ENCODE measurements at regions not wholly inside any gene's neighbourhood (a gene's known extent, or its start where the extent isn't known, plus 50 kb on each side); places are given as distances from the start of the nearest gene placed in this dataset.

GRCh38 chr5:10859393-10860195 lies 98.6 kb upstream of the DAP start:
- no CpG with 5 or more reads among the region's 15 CpGs for WGBS (ENCODE audit: extremely low coverage, insufficient read length, low lambda C conversion rate)
- Histone ChIP-seq H3K4me2 (ENCODE audit: insufficient read depth, insufficient read length, low read length) (no peak overlapping the region), H2BK5ac (ENCODE audit: insufficient read length, low read length) (no peak overlapping the region), H3K56ac (ENCODE audit: insufficient read length, low read depth, low read length) (no peak overlapping the region), H3K14ac (ENCODE audit: insufficient read depth, low read length) (no peak overlapping the region), H2BK120ac (ENCODE audit: low read depth, low read length, poor library complexity, severe bottlenecking) (no peak overlapping the region), H3K27ac (ENCODE audit: insufficient read length, low read depth, low read length) (no peak overlapping the region), H4K8ac (replicated peaks; ENCODE audit: insufficient read length, low read depth, low read length) (no peak overlapping the region), H4K20me1 (ENCODE audit: control insufficient read depth, insufficient read depth, insufficient read length) (no peaks in the 10 kb centered on the region), H3T11ph (ENCODE audit: low read length) (no peak overlapping the region), H4K91ac (ENCODE audit: insufficient read length, low read depth, low read length) (no peak overlapping the region), H3K9ac (ENCODE audit: extremely low read depth, insufficient read length, low read length) (no peak overlapping the region), H4K5ac (ENCODE audit: insufficient read length, low read depth, low read length) (no peak overlapping the region), H3K27me3 (ENCODE audit: insufficient read depth, low read length) (no peaks in the 10 kb centered on the region), H3K79me1 (ENCODE audit: insufficient read depth, low read depth, low read length, poor library complexity, severe bottlenecking) (no peaks in the 10 kb centered on the region), H2AK5ac (ENCODE audit: insufficient read length, low read length) (no peak overlapping the region), H2BK20ac (ENCODE audit: low read depth, low read length, poor library complexity, severe bottlenecking) (no peak overlapping the region), H3K9me3 (ENCODE audit: control insufficient read depth, low read depth, low read length) (no peaks in the 10 kb centered on the region), H3K79me2 (ENCODE audit: insufficient read depth, low read length) (no peaks in the 10 kb centered on the region), H2AFZ (ENCODE audit: low read length) (no peak overlapping the region), H2BK12ac (ENCODE audit: insufficient read length, low read depth, low read length) (no peak overlapping the region), H3K23me2 (ENCODE audit: insufficient read length, low read depth, low read length, poor library complexity, severe bottlenecking) (no peaks in the 10 kb centered on the region), H2BK15ac (ENCODE audit: low read depth, low read length) (no peak overlapping the region), H3K4me1 (ENCODE audit: insufficient read depth, low read length) (peaks cover 3% of the 10 kb centered on the region; the same call in 1 of the 2 replicates), H3K4ac (ENCODE audit: low read depth, low read length) (no peak overlapping the region), H3K18ac (ENCODE audit: insufficient read length, low read depth, low read length) (no peak overlapping the region), H3K23ac (ENCODE audit: insufficient read length, low read depth, low read length) (no peak overlapping the region)
- H3K27me3 Mint-ChIP-seq (ENCODE audit: low read depth), result peaks cover 45% of the 10 kb centered on the region
- H3K4me3 Mint-ChIP-seq, result no peak overlapping the region
- peaks cover 30 to 31% of the 10 kb centered on the region in 2 experiments for H3K4me1 Mint-ChIP-seq
- TF ChIP-seq CTCF (conservative IDR thresholded peaks at IDR 0.05), result no peak
- no peak for DNase-seq
- H3K27ac Mint-ChIP-seq, result no peak overlapping the region
- peaks cover 0 to 2% of the 10 kb centered on the region in 2 experiments; a peak in 2 of 5 replicates for H3K9me3 Mint-ChIP-seq
- H3K36me3 Mint-ChIP-seq (ENCODE audit: insufficient read depth in 1 of 3, low read depth in 3 of 3), result no peaks in the 10 kb centered on the region
